ENCODE measurements at regions not wholly inside any gene's neighbourhood (a gene's known extent, or its start where the extent isn't known, plus 50 kb on each side); places are given as distances from the start of the nearest gene placed in this dataset.

DNA sequence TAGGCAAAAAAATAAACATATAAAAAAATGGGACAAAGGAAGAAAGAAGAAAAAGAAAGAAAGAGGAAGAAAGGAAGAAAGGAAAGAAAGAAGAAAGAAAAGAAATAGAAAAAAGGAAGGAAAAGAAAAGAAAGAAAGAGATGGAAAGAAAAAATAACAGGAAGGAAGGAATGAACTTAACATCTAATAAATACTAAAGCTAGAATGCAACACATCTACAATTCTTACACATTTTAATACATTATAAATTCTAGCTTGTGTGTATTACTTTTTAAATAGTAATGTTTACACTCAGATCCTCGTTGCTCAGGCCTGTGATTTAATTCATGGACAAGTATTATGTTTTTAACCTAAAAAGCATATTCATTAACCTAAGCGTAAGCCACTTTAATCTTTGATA is 703.0 kb upstream of the KIF2B start:
- TF ChIP-seq CTCF (IDR thresholded peaks at IDR 0.05): no peak
- TF ChIP-seq POLR2A (IDR thresholded peaks at IDR 0.05): no peak

Measured in esophagus squamous epithelium (tissue), 4 donors.